ENCODE measurements at regions not wholly inside any gene's neighbourhood (a gene's known extent, or its start where the extent isn't known, plus 50 kb on each side); places are given as distances from the start of the nearest gene placed in this dataset.

GRCh38 chr2:67948057-67948456 is 114.7 kb downstream of the C1D start:
- TF ChIP-seq CTCF (IDR thresholded peaks at IDR 0.05) (no peak), POLR2AphosphoS5 (IDR thresholded peaks at IDR 0.05) (no peak)
